ENCODE measurements at regions not wholly inside any gene's neighbourhood (a gene's known extent, or its start where the extent isn't known, plus 50 kb on each side); places are given as distances from the start of the nearest gene placed in this dataset.

GRCh38 chr20:50434321-50434652, 75.9 kb upstream of the PTPN1 start:
- no peak for TF ChIP-seq CTCF (IDR thresholded peaks at IDR 0.05; ENCODE audit: insufficient read depth, low read length, poor library complexity, severe bottlenecking)
- no peak for TF ChIP-seq EZH2phosphoT487 (conservative IDR thresholded peaks at IDR 0.05; ENCODE audit: low read length)

Measured in SU-DHL-6 (cell line).